Neural cell (in vitro differentiated cells): ENCODE measurements at regions not wholly inside any gene's neighbourhood (a gene's known extent, or its start where the extent isn't known, plus 50 kb on each side); places are given as distances from the start of the nearest gene placed in this dataset.

Experiments used
- H2AFZ ChIP-seq: fragments of 200-600, 300-800 bp; sonication (generic), shearing (Covaris generic); 2 replicates; pipeline ENCODE4 v1.6.0; 2014; ENCODE audit warnings: low read depth, mild to moderate bottlenecking, antibody characterized with exemption, low read length, moderate library complexity
- H3F3A ChIP-seq: fragments of 200-600 bp; shearing (Covaris generic); 2 replicates; pipeline ENCODE4 v1.6.1; 2016; ENCODE audit warnings: mild to moderate bottlenecking, moderate library complexity, mixed read lengths, antibody characterized with exemption, low read length; ENCODE audit not compliant: insufficient read depth, poor library complexity, severe bottlenecking
- H3K27ac ChIP-seq: fragments of 200-600, 300-800 bp; sonication (generic), shearing (Covaris generic); 2 replicates; pipeline ENCODE4 v1.5.1; 2014; ENCODE audit warnings: mild to moderate bottlenecking, low read length, moderate library complexity
- H3K27me3 ChIP-seq: fragments of 300-800, 200-600 bp; sonication (generic), shearing (Covaris generic); 2 replicates; pipeline ENCODE4 v1.6.0; 2014; ENCODE audit warnings: mild to moderate bottlenecking, low read depth, low read length, moderate library complexity; ENCODE audit not compliant: insufficient read depth
- H3K36me3 ChIP-seq: fragments of 300-800, 200-600 bp; sonication (generic), shearing (Covaris generic); 2 replicates; pipeline ENCODE4 v1.5.1; 2014; ENCODE audit warnings: mild to moderate bottlenecking, antibody characterized with exemption, low read length, moderate library complexity; ENCODE audit not compliant: insufficient read depth
- H3K4me2 ChIP-seq: fragments of 300-800, 200-600 bp; sonication (generic), shearing (Covaris generic); 2 replicates; pipeline ENCODE4 v1.6.0; 2014; ENCODE audit warnings: mild to moderate bottlenecking, low read length
- H3K4me3 ChIP-seq: fragments of 300-800, 200-600 bp; sonication (generic), shearing (Covaris generic); 2 replicates; pipeline ENCODE4 v1.5.1; 2014; ENCODE audit warnings: mild to moderate bottlenecking, low read length, moderate library complexity
- H3K79me2 ChIP-seq: fragments of 200-600 bp; shearing (Covaris generic); replicated peaks from 2 replicates; pipeline ENCODE4 v1.6.0; 2014; ENCODE audit warnings: mild to moderate bottlenecking, low read length, moderate library complexity; ENCODE audit not compliant: insufficient read depth
- H3K9ac ChIP-seq: fragments of 300-800, 200-600 bp; sonication (generic), shearing (Covaris generic); 2 replicates; pipeline ENCODE4 v1.6.1; 2016; ENCODE audit warnings: mild to moderate bottlenecking, low read length, mixed read lengths
- H3K9me2 ChIP-seq: fragments of 200-600 bp; shearing (Covaris generic); 2 replicates; pipeline ENCODE4 v1.6.1; 2016; ENCODE audit warnings: mild to moderate bottlenecking, low read length, mixed read lengths; ENCODE audit not compliant: insufficient read depth
- H3K9me3 ChIP-seq: fragments of 200-600, 300-800 bp; sonication (generic), shearing (Covaris generic); 2 replicates; pipeline ENCODE4 v1.6.1; 2016; ENCODE audit warnings: mild to moderate bottlenecking, mixed run types, low read length, moderate library complexity, mixed read lengths
- H4K20me1 ChIP-seq: fragments of 200-600 bp; shearing (Covaris generic); 2 replicates; pipeline ENCODE4 v1.6.1; 2016; ENCODE audit warnings: mild to moderate bottlenecking, mixed run types; ENCODE audit not compliant: insufficient read depth
- CTCF ChIP-seq: fragments of 450-650 bp; IDR thresholded peaks from 2 replicates; pipeline ENCODE4 v1.5.1; 2014; ENCODE audit warnings: antibody characterized with exemption, mild to moderate bottlenecking, moderate library complexity; ENCODE audit not compliant: poor library complexity, severe bottlenecking
- EP300 ChIP-seq: fragments of 450-650 bp; conservative IDR thresholded peaks from 2 replicates; pipeline ENCODE4 v1.6.1; 2014; ENCODE audit warnings: antibody characterized with exemption, mild to moderate bottlenecking, moderate library complexity; ENCODE audit not compliant: poor library complexity, severe bottlenecking
- EZH2 ChIP-seq: fragments of 200-600, 300-800 bp; shearing (Covaris generic), sonication (generic); IDR thresholded peaks from 2 replicates; pipeline ENCODE4 v1.6.1; 2014; ENCODE audit warnings: antibody characterized with exemption, low read length, borderline replicate concordance, mild to moderate bottlenecking; ENCODE audit not compliant: insufficient read depth, poor library complexity, severe bottlenecking
- MXI1 ChIP-seq: fragments of 450-650 bp; conservative IDR thresholded peaks from 2 replicates; pipeline ENCODE4 v1.6.1; 2014; ENCODE audit warnings: antibody characterized with exemption, mild to moderate bottlenecking; ENCODE audit not compliant: poor library complexity, severe bottlenecking
- POLR2AphosphoS5 ChIP-seq: IDR thresholded peaks from 2 replicates; pipeline ENCODE4 v1.6.1; 2012
- RAD21 ChIP-seq: fragments of 450-650 bp; conservative IDR thresholded peaks from 2 replicates; pipeline ENCODE4 v1.6.1; 2014; ENCODE audit warnings: antibody characterized with exemption, mild to moderate bottlenecking, moderate library complexity
- REST ChIP-seq: IDR thresholded peaks from 2 replicates; pipeline ENCODE4 v1.6.1; 2012; ENCODE audit warnings: borderline replicate concordance
- SMC3 ChIP-seq: fragments of 450-650 bp; conservative IDR thresholded peaks from 2 replicates; pipeline ENCODE4 v1.6.1; 2014; ENCODE audit warnings: antibody characterized with exemption, mild to moderate bottlenecking, moderate library complexity; ENCODE audit not compliant: poor library complexity
- TAF1 ChIP-seq: IDR thresholded peaks from 2 replicates; pipeline ENCODE4 v1.6.1; 2012; ENCODE audit warnings: low read depth

- H2AFZ ChIP-seq = no peak overlapping the region
- no peak overlapping the region for H3K4me3 ChIP-seq
- TF ChIP-seq SMC3 = no peak
- no peak for TF ChIP-seq CTCF
- TF ChIP-seq RAD21 = no peak
- TF ChIP-seq EZH2 = no peak
- TF ChIP-seq MXI1 = no peak
- TF ChIP-seq REST = no peak
- no peak for TF ChIP-seq POLR2AphosphoS5
Observed at GRCh38 chrX:121655276-121655675, 607.9 kb downstream of the GLUD2 start.

GRCh38 chrX:121666171-121666570 is 618.8 kb downstream of the GLUD2 start:
- TF ChIP-seq POLR2AphosphoS5 = no peak
- TF ChIP-seq RAD21 = no peak
- no peak for TF ChIP-seq EZH2
- no peak for TF ChIP-seq SMC3
- TF ChIP-seq TAF1 = no peak
- TF ChIP-seq CTCF = no peak
- TF ChIP-seq EP300 = no peak
- no peak for TF ChIP-seq MXI1
- TF ChIP-seq REST = no peak
- H3K9me2 ChIP-seq = no peaks in the 10 kb centered on the region
- no peak overlapping the region for H2AFZ ChIP-seq

More at GRCh38 chrX:121655276-121655675, 607.9 kb downstream of the GLUD2 start:
- Histone ChIP-seq H3K27me3 (no peaks in the 10 kb centered on the region), H3K79me2 (no peaks in the 10 kb centered on the region), H3F3A (no peaks in the 10 kb centered on the region), H3K27ac (no peak overlapping the region), H3K9me2 (no peaks in the 10 kb centered on the region), H3K9me3 (no peaks in the 10 kb centered on the region), H3K9ac (no peak overlapping the region), H4K20me1 (no peaks in the 10 kb centered on the region), H3K36me3 (no peaks in the 10 kb centered on the region), H3K4me2 (no peak overlapping the region)

More at GRCh38 chrX:121666171-121666570, 618.8 kb downstream of the GLUD2 start:
- H3K36me3 ChIP-seq = no peaks in the 10 kb centered on the region
- H3K4me3 ChIP-seq = no peak overlapping the region
- no peaks in the 10 kb centered on the region for H3F3A ChIP-seq
- H4K20me1 ChIP-seq = no peaks in the 10 kb centered on the region
- H3K27ac ChIP-seq = no peak overlapping the region
- no peak overlapping the region for H3K4me2 ChIP-seq
- no peaks in the 10 kb centered on the region for H3K9me3 ChIP-seq
- no peaks in the 10 kb centered on the region for H3K27me3 ChIP-seq
- no peak overlapping the region for H3K9ac ChIP-seq
- no peaks in the 10 kb centered on the region for H3K79me2 ChIP-seq
